Psoas muscle (tissue), 7 donors: ENCODE measurements at regions not wholly inside any gene's neighbourhood (a gene's known extent, or its start where the extent isn't known, plus 50 kb on each side); places are given as distances from the start of the nearest gene placed in this dataset.

ENCODE experiments used
- ATAC-seq, 4 donors: fragments of 200-7000 bp; cut with Tn5 transposase; one replicate each; pipeline ENCODE4 v1.9.1; 2020; ENCODE audit warnings: moderate library complexity in 3 of 4, mild to moderate bottlenecking in 2 of 4
- DNase-seq, 2 donors: peaks; one replicate each; pipeline ENCODE4 v3.0.0-alpha.2; 2020
- H3K27ac ChIP-seq: fragments of 200-600 bp; one replicate; pipeline ENCODE4 v1.8.0; 2022
- H3K27me3 ChIP-seq, 3 donors: fragments of 200-600 bp in 1 of 3; one replicate each; pipeline versions ENCODE4 v1.6.1 to v1.8.0; 2013 to 2022; ENCODE audit warnings: low read length in 2 of 3, mild to moderate bottlenecking in 2 of 3, moderate library complexity in 1 of 3; ENCODE audit not compliant: insufficient read depth in 3 of 3
- H3K36me3 ChIP-seq, 2 donors: fragments of 200-600 bp in 1 of 2; one replicate each; pipeline versions ENCODE4 v1.6.1 to v1.8.0; 2013 to 2022; ENCODE audit warnings: low read depth in 1 of 2, mild to moderate bottlenecking in 1 of 2, moderate library complexity in 1 of 2; ENCODE audit not compliant: insufficient read depth in 1 of 2
- H3K4me1 ChIP-seq: fragments of 200-600 bp; one replicate; pipeline ENCODE4 v1.8.0; 2022
- H3K4me3 ChIP-seq: fragments of 200-600 bp; one replicate; pipeline ENCODE4 v1.8.0; 2022; ENCODE audit warnings: mild to moderate bottlenecking
- H3K9me3 ChIP-seq: fragments of 200-600 bp; one replicate; pipeline ENCODE4 v1.8.0; 2022
- CTCF ChIP-seq: fragments of 200-600 bp; IDR thresholded peaks from one replicate; pipeline ENCODE4 v1.8.0; 2022; ENCODE audit warnings: antibody characterized with exemption
- WGBS, 3 donors: extraction: QIAGEN DNeasy Blood & Tissue Kit; methylation state at CpG; one replicate each; pipeline versions ENCODE4 v1.1.6 to v1.1.7; 2013; 5-methylcytosine and 5-hydroxymethylcytosine counted together
- intact Hi-C, 2 donors: fragments of 100-400 bp; cut with DNase I; formaldehyde crosslinking; loops; one replicate each; pipeline versions ENCODE4 v1.11.0 to v1.14.2; 2022
- donor health status: healthy with polysubstance abuse.
- donor health status: DM: no; HTN: no; CAD: no; lungs with moderate emphysema.
- donor health status: Bipolar disorder and iron deficiency.
- donor health status: healthy.
- donor health status: DM: yes; HTN: yes; CAD: no.
- donor health status: DM: no; HTN: no; CAD: no.
- donor health status: DM: yes; HTN: yes; CAD: no.

GRCh38 chr4:180789929-180790328 is 1453.3 kb upstream of the TENM3 start:
- DNase-seq, result no peak

GRCh38 chr4:180790471-180790870 is 1452.7 kb upstream of the TENM3 start:
- intact Hi-C loops, result no loop called here
- Histone ChIP-seq H3K36me3 (no peaks in the 10 kb centered on the region), H3K27ac (no peak overlapping the region), H3K4me1 (no peaks in the 10 kb centered on the region), H3K27me3 (no peaks in the 10 kb centered on the region), H3K4me3 (no peak overlapping the region), H3K9me3 (no peaks in the 10 kb centered on the region)
- TF ChIP-seq CTCF, result no peak
- WGBS, 3 donors, result 58 to 66% (median 60%) methylated on average over 3 of the region's 3 CpGs
- ATAC-seq, result no peak
- DNase-seq, result no peak

More at GRCh38 chr4:180789929-180790328, 1453.3 kb upstream of the TENM3 start:
- Histone ChIP-seq H3K27ac (no peak overlapping the region), H3K9me3 (no peaks in the 10 kb centered on the region), H3K36me3 (no peaks in the 10 kb centered on the region), H3K4me1 (no peaks in the 10 kb centered on the region), H3K27me3 (no peaks in the 10 kb centered on the region), H3K4me3 (no peak overlapping the region)
- intact Hi-C loops, result no loop called here
- no peak for ATAC-seq
- TF ChIP-seq CTCF, result no peak
- WGBS, 3 donors, result 75 to 86% (median 82%) methylated on average over 6 of the region's 6 CpGs

GRCh38 chr4:180792541-180792940 is 1450.7 kb upstream of the TENM3 start:
- Histone ChIP-seq H3K4me1 (no peaks in the 10 kb centered on the region), H3K9me3 (no peaks in the 10 kb centered on the region), H3K36me3 (no peaks in the 10 kb centered on the region), H3K27me3 (no peaks in the 10 kb centered on the region), H3K4me3 (no peak overlapping the region), H3K27ac (no peak overlapping the region)
- no peak for DNase-seq
- TF ChIP-seq CTCF, result no peak
- intact Hi-C loops, result no loop called here
- ATAC-seq, result no peak

GRCh38 chr4:180794333-180794732 is 1448.9 kb upstream of the TENM3 start:
- H3K9me3 ChIP-seq, result no peaks in the 10 kb centered on the region
- no peak for TF ChIP-seq CTCF
- no peaks in the 10 kb centered on the region for H3K4me1 ChIP-seq
- H3K27me3 ChIP-seq, result no peaks in the 10 kb centered on the region
- intact Hi-C loops, result no loop called here
- DNase-seq, result no peak
- H3K4me3 ChIP-seq, result no peak overlapping the region
- H3K27ac ChIP-seq, result no peak overlapping the region
- no peak for ATAC-seq
- H3K36me3 ChIP-seq, result no peaks in the 10 kb centered on the region
- 62 to 65% (median 63%) methylated on average over 2 of the region's 2 CpGs for WGBS, 3 donors

- Histone ChIP-seq H3K27ac (no peak overlapping the region), H3K4me1 (no peaks in the 10 kb centered on the region), H3K9me3 (no peaks in the 10 kb centered on the region), H3K27me3 (peaks cover 0 to 2% (median 0%) of the 10 kb centered on the region in 3 donors), H3K4me3 (no peak overlapping the region), H3K36me3 (no peaks in the 10 kb centered on the region)
- no peak for DNase-seq
- no peak for ATAC-seq
- no peak for TF ChIP-seq CTCF
- intact Hi-C loops, result no loop called here
- 8 to 11% (median 10%) methylated on average over 4 of the region's 4 CpGs for WGBS, 3 donors
These were observed 1445.1 kb upstream of the TENM3 start for GRCh38 chr4:180798036-180798577.
